NCI-H345 treated with DMSO at 0.1 percent for 48 hours (cell line): ENCODE measurements at regions not wholly inside any gene's neighbourhood (a gene's known extent, or its start where the extent isn't known, plus 50 kb on each side); places are given as distances from the start of the nearest gene placed in this dataset.

Experiments used
- DNase-seq: peaks from one replicate; lab custom pipeline; 2025; ENCODE audit not compliant: unreplicated experiment; lab: John Stamatoyannopoulos, UW

DNA sequence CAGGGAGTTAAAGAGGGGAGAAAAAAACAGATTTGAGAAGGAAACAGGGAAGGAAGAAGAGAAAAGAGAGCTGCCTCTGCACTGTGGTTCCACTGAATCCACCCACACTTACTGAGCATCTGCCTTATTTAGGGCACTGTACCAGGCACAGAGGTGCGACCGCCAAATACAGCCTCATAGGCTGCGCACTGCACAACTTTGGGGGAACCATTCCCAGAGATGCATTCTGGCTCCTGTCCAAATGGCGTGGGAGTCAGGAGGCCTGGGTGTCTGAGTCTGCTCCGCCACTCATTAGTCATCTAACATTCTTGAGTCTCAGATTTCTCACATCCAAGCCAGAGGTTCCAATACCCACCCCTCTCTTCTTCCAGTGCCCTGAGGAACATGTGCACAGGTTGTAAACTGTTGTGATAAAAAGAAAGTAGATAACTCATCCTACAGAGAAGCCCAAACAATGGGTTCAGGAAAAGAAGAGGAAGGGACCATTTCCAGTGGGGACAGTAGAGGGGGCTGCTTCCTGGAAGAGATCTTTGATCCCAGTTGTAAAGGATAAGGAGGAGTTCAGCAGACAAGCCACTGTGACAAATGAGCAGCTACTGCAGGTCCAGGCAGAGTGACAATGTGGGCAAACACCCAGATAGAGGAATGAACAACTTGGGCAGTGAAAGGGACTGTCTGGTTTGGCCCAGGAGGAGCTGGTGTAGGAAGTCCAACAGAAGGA is 254.6 kb downstream of the UACA start:
- no peak for DNase-seq

DNA sequence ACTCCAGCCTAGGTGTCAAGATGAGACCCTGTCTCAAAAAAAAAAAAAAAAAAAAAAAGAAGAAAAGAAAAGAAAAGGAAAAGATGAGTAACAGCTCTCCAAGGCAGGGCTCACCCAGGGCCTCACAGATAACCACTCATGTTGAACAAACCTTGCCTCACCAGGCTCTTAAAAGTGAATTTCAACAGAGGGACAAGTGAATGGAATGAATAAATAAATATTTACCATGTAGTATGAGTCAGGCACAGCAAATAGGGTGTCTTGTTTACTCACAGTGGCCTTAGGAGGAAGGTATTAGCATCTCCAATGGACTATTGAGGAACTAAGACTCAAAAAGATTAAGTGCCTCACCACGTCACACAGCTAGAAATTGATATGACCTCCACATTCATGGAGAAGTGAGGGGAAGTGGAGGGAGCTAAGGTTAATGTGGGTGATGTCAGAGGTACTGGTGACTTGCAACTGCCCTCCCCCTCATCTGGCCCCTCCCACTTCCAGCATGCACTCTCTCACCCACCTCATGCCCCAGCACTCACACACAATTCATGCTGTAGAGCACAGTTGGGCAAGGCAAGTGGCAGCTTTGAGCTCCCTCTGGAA is 255.5 kb downstream of the UACA start:
- DNase-seq = peak; percentile 46

DNA sequence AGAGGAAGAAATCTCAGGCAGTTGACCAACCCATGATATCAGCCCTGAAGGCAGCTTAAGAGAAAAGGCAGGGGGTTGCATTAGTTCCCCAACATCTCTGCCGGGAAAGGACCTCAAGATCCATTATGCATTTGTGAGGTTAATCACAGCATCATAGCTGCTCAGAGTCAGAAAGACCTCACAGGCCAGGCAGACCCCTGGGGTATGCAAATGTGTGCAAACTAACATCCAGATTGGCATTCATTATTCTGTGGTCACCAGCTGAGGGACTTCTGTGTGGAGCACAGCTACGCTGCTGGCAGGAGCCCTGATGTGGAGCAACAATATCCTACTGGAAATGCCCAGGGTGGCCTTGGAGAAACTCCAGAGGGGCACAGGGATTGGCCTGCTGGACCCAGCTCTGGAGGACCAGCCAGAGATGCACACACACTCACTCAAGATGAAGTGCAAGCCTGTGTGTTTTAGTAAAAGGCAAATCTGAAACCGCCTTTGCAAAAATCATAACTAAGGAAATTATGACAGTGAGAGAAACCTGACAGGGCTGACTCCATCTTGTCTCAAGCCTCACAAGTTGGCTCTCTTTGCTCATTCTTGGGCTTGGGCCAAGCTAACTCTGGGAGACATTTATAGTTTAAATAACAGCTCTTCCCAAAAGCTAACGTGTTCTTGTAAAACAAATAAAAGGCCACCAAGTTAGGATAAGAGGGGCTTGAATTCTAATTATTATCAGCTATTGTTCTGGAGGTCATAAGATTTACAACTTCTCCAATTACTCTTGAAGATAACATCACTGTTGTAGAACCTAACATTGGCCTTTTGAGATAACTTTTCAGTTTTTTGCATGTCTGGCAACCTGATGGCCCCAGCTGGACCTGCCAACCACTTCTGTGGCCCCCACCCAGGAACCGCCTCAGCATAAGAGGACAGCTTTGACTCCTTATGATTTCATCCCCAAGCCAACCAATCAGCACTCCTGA is 257.1 kb downstream of the UACA start:
- DNase-seq = no peak

DNA sequence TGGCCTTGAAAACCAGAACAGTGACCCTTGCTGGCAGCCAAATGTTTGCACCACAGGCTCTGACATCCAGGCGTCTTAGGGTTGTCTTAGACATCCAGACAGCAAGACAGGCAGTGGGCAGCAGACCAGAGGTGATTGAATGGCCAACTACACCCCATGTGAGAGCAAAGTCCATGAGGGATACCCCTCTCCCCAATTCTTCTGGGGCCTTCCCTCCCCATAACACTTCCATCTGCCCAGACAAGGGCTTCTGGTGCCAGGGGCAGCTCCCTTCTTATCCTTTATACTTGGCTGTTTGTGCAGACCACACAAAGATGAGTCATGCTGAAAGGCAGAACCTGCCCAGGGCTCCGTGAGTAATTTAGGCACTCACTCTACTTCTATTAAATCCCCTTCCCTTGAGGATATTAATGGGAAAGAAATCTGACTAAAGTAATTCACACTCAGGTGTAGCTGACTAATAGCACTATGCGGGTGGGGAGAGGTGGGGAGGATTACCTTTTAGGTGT is 257.9 kb downstream of the UACA start:
- no peak for DNase-seq

DNA sequence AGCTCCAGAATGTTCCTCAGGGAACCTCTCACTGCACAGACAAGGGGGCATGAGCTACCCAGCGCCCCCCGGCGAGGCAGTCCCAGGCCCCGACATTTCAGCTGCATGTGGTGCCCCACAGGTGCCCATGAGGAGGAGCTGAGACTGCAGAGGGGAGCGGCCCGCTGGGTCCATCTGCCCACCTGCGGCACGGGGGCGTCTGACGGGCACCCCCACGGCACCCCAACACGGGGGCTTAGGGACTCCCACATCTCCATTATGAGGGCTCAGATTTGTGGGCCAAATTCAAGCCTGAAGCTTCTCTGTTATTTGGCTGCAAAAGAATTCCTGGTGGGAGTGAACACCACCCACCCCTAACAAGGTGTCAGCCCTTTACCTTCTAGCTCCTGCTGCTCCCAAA is 258.4 kb downstream of the UACA start:
- DNase-seq = no peak

DNA sequence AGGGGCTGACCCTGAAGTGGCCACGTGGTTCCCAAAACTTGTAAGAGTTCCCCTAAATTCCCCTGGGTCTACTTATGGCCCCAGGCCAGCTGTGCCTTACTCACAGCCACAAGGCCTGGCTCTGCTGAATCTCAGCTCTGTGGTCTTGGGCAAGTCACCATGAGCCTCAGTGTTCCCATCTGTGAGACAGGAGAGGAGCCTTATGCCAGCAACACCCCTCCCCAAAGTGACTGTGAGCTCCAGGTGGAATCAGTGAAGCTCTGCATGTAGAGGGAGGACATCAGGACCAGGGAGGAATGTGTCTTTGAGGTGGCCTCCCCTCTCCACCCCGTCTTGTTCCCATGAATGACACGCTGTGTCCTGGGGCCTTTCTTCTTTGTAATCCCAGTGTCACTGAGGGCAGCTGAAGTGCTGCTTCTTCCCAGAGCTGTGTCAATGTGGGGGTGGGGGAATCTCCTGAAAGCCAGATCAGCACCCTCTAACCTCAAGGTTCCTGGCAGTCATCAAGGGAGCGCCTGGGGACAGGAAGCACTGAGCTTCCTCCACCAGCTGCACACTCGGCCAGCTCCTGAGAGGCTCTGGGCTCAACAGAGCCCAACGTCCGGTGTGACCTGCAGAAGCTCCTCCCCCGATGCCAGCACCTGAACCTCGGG is 258.9 kb downstream of the UACA start:
- no peak for DNase-seq

DNA sequence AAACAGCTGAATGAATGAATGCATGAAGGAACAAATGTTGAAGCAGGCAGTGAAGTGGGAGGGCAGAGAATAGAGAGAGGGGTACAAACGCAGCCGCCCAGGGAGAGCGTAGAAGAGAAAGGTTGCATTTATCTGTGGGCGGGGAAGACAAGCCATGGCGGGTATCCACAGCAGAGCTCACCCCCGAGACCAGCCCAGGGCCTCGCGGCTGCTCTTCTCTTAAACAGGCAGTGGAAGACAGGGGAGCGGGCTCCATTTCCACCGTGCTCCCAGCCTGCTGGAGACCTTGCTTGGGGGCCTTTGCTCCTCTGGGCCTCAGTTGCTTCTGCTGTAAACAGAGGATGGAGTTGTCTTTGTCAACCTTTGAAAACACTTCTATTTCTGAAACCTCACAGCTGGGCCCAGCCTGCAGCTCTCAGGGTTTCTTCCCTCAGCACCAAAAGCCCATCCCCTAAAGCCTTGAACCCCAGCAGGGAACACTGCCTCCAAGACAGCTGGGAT is 259.5 kb downstream of the UACA start:
- DNase-seq = no peak

DNA sequence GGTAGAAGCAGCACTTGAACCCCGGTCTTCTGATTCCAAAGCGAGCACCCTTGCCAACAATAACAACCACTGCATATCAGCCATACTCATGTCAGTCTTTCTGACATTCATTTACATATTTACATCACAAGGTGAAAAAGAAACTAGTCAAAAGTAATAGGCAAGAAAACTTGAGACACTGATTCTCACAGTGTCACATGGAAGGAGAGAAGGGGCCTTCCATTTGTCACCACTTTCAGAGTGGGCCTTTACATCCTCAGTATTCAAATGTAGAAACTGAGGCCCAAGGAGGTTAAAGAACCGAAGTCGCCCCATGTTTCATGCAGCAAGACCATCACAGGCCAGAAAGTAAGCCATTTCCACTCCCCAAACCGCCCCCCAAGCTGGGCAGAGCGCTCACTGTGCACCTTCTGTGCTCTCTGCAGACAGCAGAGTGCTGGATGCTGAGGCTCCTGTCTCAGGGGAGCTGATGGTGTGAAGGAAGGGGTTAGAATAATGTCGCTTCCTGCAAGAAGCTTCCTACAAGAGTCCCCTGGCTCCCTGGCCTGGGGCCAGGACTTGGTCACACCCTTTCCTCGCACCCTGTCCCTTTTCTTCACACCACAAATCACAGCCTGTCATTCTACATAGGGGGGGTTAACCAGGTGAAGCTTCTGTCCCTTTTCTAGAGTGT is 260.1 kb downstream of the UACA start:
- no peak for DNase-seq

DNA sequence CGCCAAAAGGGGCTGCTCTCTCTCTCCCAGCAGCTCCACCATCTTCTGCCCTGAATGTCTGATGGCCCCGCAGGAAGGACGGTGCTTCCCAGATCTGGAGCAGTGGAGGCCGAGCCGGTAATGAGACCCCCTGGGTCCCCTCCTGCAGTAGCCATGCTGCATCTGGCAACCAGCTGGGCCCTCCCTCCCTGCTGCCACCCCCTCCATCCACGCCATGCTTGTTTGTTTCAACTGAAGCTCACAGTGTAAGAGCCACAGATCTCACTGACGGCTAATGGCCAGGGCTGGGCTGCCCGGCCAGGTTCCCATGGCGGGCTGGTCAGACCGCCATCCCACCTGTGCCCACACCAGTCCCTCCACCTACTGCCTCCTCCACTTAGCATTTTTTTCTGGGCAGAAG is 260.8 kb downstream of the UACA start:
- no peak for DNase-seq

DNA sequence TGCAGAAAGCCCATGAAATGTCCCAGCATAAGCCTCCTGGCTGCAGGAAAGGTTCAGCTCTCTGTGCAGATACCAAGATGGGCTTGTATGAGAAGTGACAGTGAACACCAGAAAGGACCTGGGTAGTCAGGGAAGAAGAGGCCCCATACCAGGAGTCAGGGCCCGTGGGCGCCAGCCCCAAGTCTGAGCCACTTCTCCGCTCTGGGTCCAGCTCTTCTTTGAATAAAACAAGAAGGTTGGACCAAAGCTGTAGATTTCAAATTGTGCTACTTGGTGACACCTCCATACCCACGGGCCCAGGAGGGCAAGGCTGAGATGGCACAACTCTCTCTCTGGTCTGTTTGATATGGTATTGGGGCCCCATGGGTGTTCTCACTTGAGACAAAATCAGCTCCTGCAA is 261.5 kb downstream of the UACA start:
- DNase-seq = no peak

DNA sequence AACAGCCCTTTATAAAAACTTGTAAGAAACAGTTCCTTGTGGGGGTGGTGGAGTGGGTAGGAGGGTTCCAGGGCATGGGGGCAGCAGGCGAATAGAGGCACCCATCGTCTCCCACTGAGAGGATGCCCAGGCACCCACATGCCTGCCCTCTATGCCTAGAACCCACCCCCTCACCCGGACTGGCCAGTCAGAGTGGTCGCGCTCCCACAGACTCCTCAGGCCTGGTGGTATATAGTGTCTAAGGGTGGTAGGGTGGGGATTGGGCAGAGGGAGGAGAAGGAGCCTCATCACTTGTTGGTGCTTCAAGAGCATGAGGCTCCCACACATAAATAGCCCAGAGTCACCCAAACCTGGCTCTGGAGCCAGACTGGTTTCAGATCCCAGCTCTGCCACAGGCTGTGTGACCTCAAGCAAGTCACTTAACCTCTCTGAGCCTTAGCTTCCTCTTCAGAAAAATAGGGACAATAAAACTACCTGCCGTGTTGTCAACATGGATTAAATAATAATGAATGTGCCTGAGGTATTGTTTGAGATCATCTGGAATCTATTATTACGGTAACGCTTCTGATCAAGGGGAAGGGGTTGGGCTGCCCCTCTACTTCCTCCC is 262.1 kb downstream of the UACA start:
- no peak for DNase-seq

DNA sequence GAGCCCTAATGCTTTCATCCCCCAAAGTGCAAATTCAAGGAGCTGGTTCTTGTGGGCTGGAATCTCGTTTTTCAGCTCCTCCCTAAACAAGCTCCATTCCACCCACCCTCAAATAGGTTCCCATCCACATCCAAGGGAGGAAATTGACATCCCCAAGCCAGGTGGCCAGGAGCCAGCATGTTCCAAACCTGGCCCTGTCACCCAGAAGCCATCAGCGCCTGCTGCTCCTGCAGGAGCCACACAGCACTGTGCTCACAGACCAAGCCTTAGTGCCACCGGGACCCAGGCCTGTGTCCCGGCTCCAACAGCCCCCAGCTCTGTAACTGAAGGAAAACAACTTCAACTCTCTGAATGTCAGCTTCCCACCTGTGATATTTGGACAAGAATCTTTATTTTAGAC is 263.6 kb downstream of the UACA start:
- no peak for DNase-seq

DNA sequence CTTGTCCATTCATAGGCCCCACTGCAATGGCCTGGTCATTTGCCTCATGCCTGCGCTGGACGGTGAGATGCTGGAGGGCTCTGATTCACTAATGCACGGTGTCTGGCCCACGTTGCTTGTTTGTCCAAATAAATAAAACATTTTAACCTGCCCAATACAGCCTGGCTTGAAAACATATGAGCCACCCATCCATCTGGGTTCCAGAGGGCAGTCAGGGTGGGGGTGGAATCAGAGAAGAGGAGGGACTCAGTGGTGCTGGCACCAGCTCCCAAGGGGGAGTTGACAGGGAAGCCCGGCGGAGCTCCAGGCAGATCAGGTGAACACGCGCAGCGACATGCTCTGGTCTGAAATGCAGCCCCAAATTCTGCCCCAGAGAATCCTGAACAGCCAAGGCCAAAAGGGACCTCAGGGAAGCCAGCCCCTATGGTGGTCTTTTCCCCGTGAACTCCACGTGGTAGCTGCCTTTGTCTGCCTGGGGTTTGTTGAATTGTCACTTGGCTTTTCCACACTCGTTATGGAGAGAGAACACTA is 265.2 kb downstream of the UACA start:
- no peak for DNase-seq

DNA sequence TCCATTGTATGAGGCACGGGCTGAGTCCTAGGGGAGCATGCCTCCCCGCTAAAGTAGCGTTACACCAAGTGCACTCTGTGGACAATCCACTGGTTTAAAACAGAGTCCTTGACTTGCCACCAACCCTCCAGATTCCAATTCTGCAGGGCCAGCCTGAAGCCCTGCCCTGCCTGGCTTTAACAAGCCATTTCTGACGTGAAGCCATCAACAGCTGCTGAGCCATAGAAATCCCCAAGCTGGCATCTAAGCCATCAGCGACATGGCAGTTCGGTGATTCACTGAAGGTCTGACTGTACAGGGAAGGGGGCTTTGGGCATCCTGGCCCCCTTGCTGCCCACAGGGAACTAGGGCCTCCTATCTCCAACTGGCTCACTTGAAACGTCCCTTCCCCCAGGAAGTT is 265.7 kb downstream of the UACA start:
- no peak for DNase-seq

DNA sequence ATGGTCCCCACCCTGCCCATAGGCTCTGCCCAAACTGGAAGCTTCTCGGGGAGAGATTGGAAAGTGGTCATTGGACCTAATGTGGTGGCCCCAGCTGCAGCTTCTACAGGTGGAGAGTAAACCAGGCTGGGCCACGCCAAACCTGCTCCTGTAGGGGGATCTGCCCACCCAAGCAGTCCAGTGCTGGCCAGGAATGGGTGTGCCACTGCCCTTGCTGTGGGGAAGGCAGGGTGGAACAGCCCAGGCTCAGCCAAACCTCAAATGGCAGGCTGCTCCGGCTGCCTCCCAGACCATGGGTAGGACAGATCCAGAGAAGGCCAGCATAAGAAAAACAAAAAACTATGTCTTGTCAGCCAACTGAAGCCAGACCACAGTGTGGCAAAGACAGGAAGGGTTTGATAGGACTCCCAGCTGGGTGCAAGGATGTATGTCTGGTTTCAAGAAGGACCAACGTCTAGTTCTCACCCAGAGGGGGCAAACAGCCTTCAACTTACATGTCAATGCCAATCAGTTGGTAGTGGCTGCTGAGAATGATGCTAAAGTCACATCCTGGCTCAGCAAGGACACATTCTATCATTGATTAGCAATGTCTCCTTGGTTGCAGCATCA is 267.3 kb downstream of the UACA start:
- no peak for DNase-seq

DNA sequence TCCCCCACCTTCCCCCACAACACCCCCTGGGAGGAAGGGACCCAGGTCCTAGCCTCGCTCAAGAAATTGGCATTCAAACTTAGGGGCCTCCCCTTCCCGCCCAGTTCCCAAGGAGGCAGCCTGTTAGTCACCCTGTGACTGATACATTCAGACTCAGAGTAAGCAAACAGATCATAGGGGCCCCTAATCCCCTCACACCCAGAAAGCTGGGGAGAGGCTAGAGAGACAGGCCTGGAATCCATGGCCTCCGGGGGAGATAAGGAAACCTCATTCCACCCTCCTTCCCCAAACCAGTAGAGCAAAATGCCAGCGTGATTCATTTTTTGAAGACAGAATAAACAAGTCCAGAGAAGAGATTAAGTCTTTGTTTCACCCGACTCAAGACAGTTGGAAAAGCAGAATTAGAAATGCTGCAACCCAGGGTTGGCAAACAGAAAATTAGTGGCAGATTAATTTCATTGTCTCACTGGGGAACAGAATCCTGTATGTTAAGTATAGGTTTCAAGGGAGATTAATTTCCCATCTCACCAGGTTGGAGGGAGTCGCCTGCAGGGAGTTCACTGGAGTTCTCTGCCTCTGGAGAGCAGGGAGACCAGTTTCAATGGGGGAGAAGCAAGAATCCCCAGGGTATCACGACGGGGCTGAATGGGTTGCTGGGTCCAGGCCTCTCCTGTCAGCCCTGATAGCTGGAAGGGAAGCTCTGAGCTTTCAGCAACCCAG is 268.3 kb downstream of the UACA start:
- DNase-seq = no peak

DNA sequence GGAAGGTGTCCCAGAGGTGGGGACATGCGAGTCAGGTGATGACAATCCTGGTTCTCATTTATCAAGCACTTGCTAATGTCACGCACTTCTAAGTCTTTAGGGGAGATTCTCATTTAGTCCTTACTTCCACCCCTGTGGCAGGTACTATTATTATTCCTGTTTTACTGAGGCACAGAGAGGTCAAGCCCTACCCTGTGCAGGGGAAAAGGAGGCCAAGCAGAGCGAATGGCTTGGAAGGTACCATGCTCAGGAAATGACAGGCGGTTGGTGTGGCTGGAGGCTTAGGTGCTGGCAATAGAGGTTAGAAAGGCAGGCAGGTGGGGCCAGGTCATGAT is 268.9 kb downstream of the UACA start:
- no peak for DNase-seq

DNA sequence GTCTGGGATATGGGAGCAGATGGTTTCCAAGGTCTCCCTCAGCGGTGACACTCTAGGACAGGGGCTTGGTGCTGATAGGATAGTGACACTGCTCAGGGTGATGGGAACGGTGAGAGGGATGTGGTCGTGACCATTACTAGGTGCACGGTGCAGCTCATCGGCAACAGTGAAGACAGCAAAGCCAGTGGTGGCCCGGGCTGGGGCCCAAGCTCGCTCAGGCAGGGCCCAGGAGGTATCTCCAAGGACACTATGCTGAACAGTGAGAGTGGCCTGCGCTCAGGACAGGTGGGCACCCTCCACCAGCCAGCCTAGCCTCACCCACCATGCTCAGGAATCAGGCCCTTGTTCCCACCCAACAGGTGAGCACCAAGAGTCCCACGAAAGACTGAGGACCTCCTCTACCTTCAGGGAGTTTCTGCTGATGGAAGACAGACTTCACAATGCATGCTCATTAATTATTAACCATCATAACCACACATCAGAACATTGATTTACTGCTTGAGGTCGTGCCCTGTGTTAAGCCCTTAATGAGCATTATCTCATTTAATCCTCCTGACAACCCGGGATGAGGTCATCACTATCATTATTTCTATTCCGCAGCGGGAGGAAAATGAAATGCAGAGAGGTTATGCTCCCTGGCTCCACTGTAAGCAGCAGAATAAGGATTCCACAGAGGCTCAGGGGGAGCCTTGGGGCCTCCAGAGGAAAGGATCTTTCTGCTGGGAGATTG is 269.4 kb downstream of the UACA start:
- DNase-seq = no peak
